CD4-positive, alpha-beta T cell (primary cell): ENCODE measurements at regions not wholly inside any gene's neighbourhood (a gene's known extent, or its start where the extent isn't known, plus 50 kb on each side); places are given as distances from the start of the nearest gene placed in this dataset.

Source experiments
- ATAC-seq: fragments of 200-7000 bp; cut with Tn5 transposase; one replicate; pipeline ENCODE4 v1.10.0; 2022; ENCODE audit warnings: mild to moderate bottlenecking; ENCODE audit not compliant: poor library complexity
- CTCF ChIA-PET: fragments of 350-600 bp; sonication (Branson Sonifier 250); formaldehyde crosslinking; loops from one replicate; lab custom pipeline; 2021; ENCODE audit warnings: antibody characterized with exemption, inconsistent platforms; lab: Charles Lee
- POLR2A ChIA-PET: fragments of 350-600 bp; sonication (Branson Sonifier 250); formaldehyde crosslinking; loops from one replicate; lab custom pipeline; 2021; ENCODE audit warnings: antibody characterized with exemption, inconsistent platforms; lab: Charles Lee
- DNase-seq, 14 experiments: peaks; one replicate each; pipeline ENCODE4 v3.0.0-alpha.2; 2013 to 2020; ENCODE audit warnings: mixed read lengths in 2 of 14
- H3K27ac ChIP-seq, 2 donors: one replicate each; pipeline versions ENCODE4 v1.5.1 to v1.7.0; 2013; ENCODE audit warnings: low read length in 2 of 2, low read depth in 1 of 2, mild to moderate bottlenecking in 1 of 2
- H3K27me3 ChIP-seq, 2 experiments: 1 replicate in 1 of 2; 2 replicates in 1 of 2; pipeline versions ENCODE4 v1.6.1 to v1.7.0; 2013; ENCODE audit warnings: low read length in 2 of 2, control low read depth in 1 of 2, mild to moderate bottlenecking in 1 of 2, moderate library complexity in 1 of 2; ENCODE audit not compliant: insufficient read depth in 2 of 2, control insufficient read depth in 1 of 2
- H3K36me3 ChIP-seq: one replicate; pipeline ENCODE4 v1.6.1; 2013; ENCODE audit warnings: low read length, control low read depth; ENCODE audit not compliant: insufficient read depth
- H3K4me1 ChIP-seq: one replicate; pipeline ENCODE4 v1.6.1; 2013; ENCODE audit warnings: low read length, control low read depth; ENCODE audit not compliant: insufficient read depth
- H3K4me3 ChIP-seq: one replicate; pipeline ENCODE4 v1.5.1; 2013; ENCODE audit warnings: mild to moderate bottlenecking, low read length, moderate library complexity
- H3K9me3 ChIP-seq, 2 experiments: 1 replicate in 1 of 2; 2 replicates in 1 of 2; pipeline versions ENCODE4 v1.6.1 to v1.7.0; 2013; ENCODE audit warnings: low read length in 2 of 2, mild to moderate bottlenecking in 2 of 2, control low read depth in 1 of 2, moderate library complexity in 1 of 2; ENCODE audit not compliant: control insufficient read depth in 1 of 2, insufficient read depth in 1 of 2
- H3K27ac Mint-ChIP-seq: one replicate; pipeline ENCODE4 v1.8.0; 2020; ENCODE audit warnings: mixed read lengths
- H3K27me3 Mint-ChIP-seq: one replicate; pipeline ENCODE4 v1.8.0; 2021; ENCODE audit warnings: mixed read lengths
- H3K36me3 Mint-ChIP-seq: one replicate; pipeline ENCODE4 v1.8.0; 2021; ENCODE audit warnings: low read depth, mixed read lengths
- H3K4me1 Mint-ChIP-seq: one replicate; pipeline ENCODE4 v1.8.0; 2021; ENCODE audit warnings: low read depth, mixed read lengths
- H3K4me3 Mint-ChIP-seq: one replicate; pipeline ENCODE4 v1.8.0; 2020; ENCODE audit warnings: mild to moderate bottlenecking, mixed read lengths
- H3K9me3 Mint-ChIP-seq: one replicate; pipeline ENCODE4 v1.8.0; 2020; ENCODE audit warnings: mixed read lengths
- CTCF ChIP-seq: fragments of 200-600 bp; IDR thresholded peaks from one replicate; pipeline ENCODE4 v1.8.0; 2022; ENCODE audit warnings: antibody characterized with exemption, mild to moderate bottlenecking
- intact Hi-C, 2 experiments: fragments of 100-400 bp; cut with DNase I in 1 of 2; cut with micrococcal nuclease in 1 of 2; formaldehyde crosslinking; loops; one replicate each; pipeline versions ENCODE4 v1.15.1 to v1.9.0; 2023 to 2025; cut with DNase I, micrococcal nuclease

GRCh38 chr1:5012249-5012648 lies 357.8 kb downstream of the AJAP1 start:
- H3K36me3 ChIP-seq, result no peaks in the 10 kb centered on the region
- Mint-ChIP-seq H3K4me1 (no peaks in the 10 kb centered on the region), H3K9me3 (no peaks in the 10 kb centered on the region), H3K36me3 (no peaks in the 10 kb centered on the region), H3K27me3 (peaks cover 15% of the 10 kb centered on the region), H3K27ac (no peak overlapping the region), H3K4me3 (no peak overlapping the region)
- TF ChIP-seq CTCF, result no peak
- H3K4me3 ChIP-seq, result no peak overlapping the region
- DNase-seq (no peak), ATAC-seq (no peak)
- no peaks in the 10 kb centered on the region for H3K27me3 ChIP-seq
- no peaks in the 10 kb centered on the region for H3K9me3 ChIP-seq
- H3K27ac ChIP-seq, result no peak overlapping the region
- CTCF ChIA-PET, result no interaction called here
- no peaks in the 10 kb centered on the region for H3K4me1 ChIP-seq
- intact Hi-C loops, result no loop called here
- POLR2A ChIA-PET, result no interaction called here

- DNase-seq (no peak), ATAC-seq (no peak)
- H3K4me1 ChIP-seq, result no peaks in the 10 kb centered on the region
- H3K27ac ChIP-seq, result no peak overlapping the region
- Mint-ChIP-seq H3K27me3 (peaks cover 15% of the 10 kb centered on the region), H3K9me3 (no peaks in the 10 kb centered on the region), H3K4me3 (no peak overlapping the region), H3K27ac (no peak overlapping the region), H3K36me3 (no peaks in the 10 kb centered on the region), H3K4me1 (no peaks in the 10 kb centered on the region)
- H3K9me3 ChIP-seq, result no peaks in the 10 kb centered on the region
- no peak for TF ChIP-seq CTCF
- ChIA-PET POLR2A (no interaction called here), CTCF (no interaction called here)
- H3K27me3 ChIP-seq, result no peaks in the 10 kb centered on the region
- no peak overlapping the region for H3K4me3 ChIP-seq
- no peaks in the 10 kb centered on the region for H3K36me3 ChIP-seq
- intact Hi-C loops, result no loop called here
These were observed 356.2 kb downstream of the AJAP1 start for GRCh38 chr1:5010656-5011055.

- Mint-ChIP-seq H3K4me3 (no peak overlapping the region), H3K4me1 (no peaks in the 10 kb centered on the region), H3K36me3 (no peaks in the 10 kb centered on the region), H3K27ac (no peak overlapping the region), H3K27me3 (peaks cover 15% of the 10 kb centered on the region), H3K9me3 (no peaks in the 10 kb centered on the region)
- H3K9me3 ChIP-seq, result no peaks in the 10 kb centered on the region
- H3K4me1 ChIP-seq, result no peaks in the 10 kb centered on the region
- no peak overlapping the region for H3K4me3 ChIP-seq
- intact Hi-C loops, result no loop called here
- H3K27me3 ChIP-seq, result no peaks in the 10 kb centered on the region
- POLR2A ChIA-PET, result no interaction called here
- TF ChIP-seq CTCF, result no peak
- no peaks in the 10 kb centered on the region for H3K36me3 ChIP-seq
- H3K27ac ChIP-seq, result no peak overlapping the region
- CTCF ChIA-PET, result no interaction called here
- no peak for ATAC-seq
- DNase-seq, result no peak
These were observed 355.8 kb downstream of the AJAP1 start for GRCh38 chr1:5010236-5010635.
